Uterus (tissue), 3 donors: ENCODE measurements at regions not wholly inside any gene's neighbourhood (a gene's known extent, or its start where the extent isn't known, plus 50 kb on each side); places are given as distances from the start of the nearest gene placed in this dataset.
"Not testable (repeated sequence)": the region's sequence is repeated elsewhere in the genome, so short reads cannot be mapped to it uniquely, and the experiment has no call there.

Experiments used
- DNase-seq, 2 donors: peaks; one replicate each; pipeline ENCODE4 v3.0.0-alpha.2; 2019 to 2020
- H3K27ac ChIP-seq, 2 donors: fragments of 200-600 bp; sonication (generic); 1 replicate in 1 of 2; 2 replicates in 1 of 2; pipeline ENCODE4 v1.5.1; 2016 to 2018
- H3K27me3 ChIP-seq, 2 donors: fragments of 200-600 bp; sonication (generic); one replicate each; pipeline ENCODE4 v1.5.1; 2018 to 2019; ENCODE audit warnings: control low read depth in 1 of 2
- H3K36me3 ChIP-seq, 2 donors: fragments of 200-600 bp; sonication (generic); one replicate each; pipeline ENCODE4 v1.5.1; 2019; ENCODE audit warnings: control low read depth in 1 of 2
- H3K4me1 ChIP-seq, 2 donors: fragments of 200-600 bp; sonication (generic); one replicate each; pipeline ENCODE4 v1.5.1; 2018 to 2019; ENCODE audit warnings: control low read depth in 1 of 2
- H3K4me3 ChIP-seq, 2 donors: fragments of 200-600 bp; sonication (generic); 1 replicate in 1 of 2; 2 replicates in 1 of 2; pipeline ENCODE4 v1.5.1; 2018 to 2019; ENCODE audit warnings: mild to moderate bottlenecking in 1 of 2
- H3K9me3 ChIP-seq, 2 donors: fragments of 200-600 bp; sonication (generic); one replicate each; pipeline ENCODE4 v1.5.1; 2019; ENCODE audit warnings: control low read depth in 1 of 2
- POLR2A ChIP-seq, 2 donors: fragments of 450-650 bp; IDR thresholded peaks; one replicate each; pipeline ENCODE4 v1.6.1; 2016; ENCODE audit warnings: antibody characterized with exemption in 2 of 2, mild to moderate bottlenecking in 1 of 2, moderate library complexity in 1 of 2
- intact Hi-C: fragments of 100-400 bp; cut with DNase I; formaldehyde crosslinking; loops from one replicate; pipeline ENCODE4 v1.15.1; 2023; ENCODE audit warnings: low total_unique reads
- TF ChIP-seq, protein P1 (sequence below), 4 experiments: fragments of 200-600 bp in 2 of 4; fragments of 450-650 bp in 2 of 4; sonication (generic) in 2 of 4; IDR thresholded peaks; one replicate each; pipeline ENCODE4 v1.5.1; 2016 to 2019; ENCODE audit warnings: antibody characterized with exemption in 4 of 4, mild to moderate bottlenecking in 2 of 4, moderate library complexity in 1 of 4
- donor health status: DM: yes; HTN: yes; CAD: no.

DNA sequence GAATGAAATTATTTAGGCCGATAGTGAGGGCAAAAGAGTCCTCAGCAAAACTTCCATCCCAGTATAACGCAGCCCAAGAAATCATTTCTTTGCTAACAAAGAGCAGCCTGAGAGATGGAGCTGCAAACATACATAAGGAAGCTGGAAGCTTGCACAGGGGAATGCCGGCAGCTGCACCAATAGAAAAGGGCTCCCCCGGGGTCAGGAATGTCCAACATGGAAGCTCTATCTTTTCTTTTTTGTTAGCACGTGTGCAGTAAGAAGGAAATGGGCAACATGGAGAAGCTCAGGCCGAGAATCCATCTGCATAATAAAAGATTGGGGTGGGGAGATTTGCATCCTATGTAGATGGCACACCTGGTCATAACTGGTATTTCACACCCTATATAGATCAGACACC, 1363.5 kb upstream of the PCDH20 start:
- H3K9me3 ChIP-seq = no peaks in the 10 kb centered on the region
- H3K36me3 ChIP-seq = no peaks in the 10 kb centered on the region
- no peak for DNase-seq
- no peak overlapping the region for H3K4me3 ChIP-seq
- TF ChIP-seq, protein P1, sequence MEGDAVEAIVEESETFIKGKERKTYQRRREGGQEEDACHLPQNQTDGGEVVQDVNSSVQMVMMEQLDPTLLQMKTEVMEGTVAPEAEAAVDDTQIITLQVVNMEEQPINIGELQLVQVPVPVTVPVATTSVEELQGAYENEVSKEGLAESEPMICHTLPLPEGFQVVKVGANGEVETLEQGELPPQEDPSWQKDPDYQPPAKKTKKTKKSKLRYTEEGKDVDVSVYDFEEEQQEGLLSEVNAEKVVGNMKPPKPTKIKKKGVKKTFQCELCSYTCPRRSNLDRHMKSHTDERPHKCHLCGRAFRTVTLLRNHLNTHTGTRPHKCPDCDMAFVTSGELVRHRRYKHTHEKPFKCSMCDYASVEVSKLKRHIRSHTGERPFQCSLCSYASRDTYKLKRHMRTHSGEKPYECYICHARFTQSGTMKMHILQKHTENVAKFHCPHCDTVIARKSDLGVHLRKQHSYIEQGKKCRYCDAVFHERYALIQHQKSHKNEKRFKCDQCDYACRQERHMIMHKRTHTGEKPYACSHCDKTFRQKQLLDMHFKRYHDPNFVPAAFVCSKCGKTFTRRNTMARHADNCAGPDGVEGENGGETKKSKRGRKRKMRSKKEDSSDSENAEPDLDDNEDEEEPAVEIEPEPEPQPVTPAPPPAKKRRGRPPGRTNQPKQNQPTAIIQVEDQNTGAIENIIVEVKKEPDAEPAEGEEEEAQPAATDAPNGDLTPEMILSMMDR (IDR thresholded peaks at IDR 0.05) = no peak
- no peak for TF ChIP-seq POLR2A (IDR thresholded peaks at IDR 0.05)
- H3K27ac ChIP-seq = no peak overlapping the region
- H3K27me3 ChIP-seq = no peaks in the 10 kb centered on the region
- intact Hi-C loops = no loop called here
- no peaks in the 10 kb centered on the region for H3K4me1 ChIP-seq

DNA sequence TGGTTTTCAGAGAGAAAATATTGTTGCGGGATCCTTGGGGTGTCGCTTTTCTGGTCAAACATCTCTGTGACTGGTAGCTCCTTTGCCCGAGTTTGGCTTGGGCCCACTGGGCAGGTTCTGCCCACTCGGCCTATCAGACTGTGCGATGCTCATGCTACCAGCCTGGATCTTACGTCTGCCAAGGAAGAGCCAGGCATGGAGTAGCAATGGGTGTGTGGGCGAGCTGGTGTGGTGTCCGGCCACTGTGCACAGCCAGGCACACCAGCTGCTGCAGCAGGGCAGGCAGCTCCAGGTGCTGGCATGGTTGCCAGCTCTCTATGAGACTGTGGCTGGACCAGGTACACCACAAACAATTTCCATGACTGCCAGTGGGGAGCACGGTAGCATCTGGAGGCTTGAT, 1351.8 kb upstream of the PCDH20 start:
- H3K4me1 ChIP-seq = no peaks in the 10 kb centered on the region
- intact Hi-C loops = no loop called here

DNA sequence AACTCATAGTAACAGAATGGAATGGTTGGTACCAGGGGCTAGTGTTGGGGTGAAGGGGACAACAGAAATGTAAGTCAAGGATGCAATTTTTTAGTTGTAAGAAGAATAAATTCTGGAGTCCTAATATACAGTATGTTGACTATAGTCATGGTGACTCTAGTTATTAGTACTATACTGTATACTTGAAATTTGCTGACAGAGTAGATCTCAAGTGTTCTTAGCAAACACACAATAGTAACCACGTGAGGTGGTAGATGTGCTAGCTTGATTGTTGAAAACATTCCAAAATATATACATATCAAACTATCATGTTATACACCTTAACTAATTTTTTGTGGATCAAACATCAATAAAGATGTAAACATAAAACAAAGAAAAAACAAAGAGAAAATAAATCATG, 1345.1 kb upstream of the PCDH20 start:
- Histone ChIP-seq H3K9me3 (no peaks in the 10 kb centered on the region), H3K27ac (no peak overlapping the region), H3K27me3 (no peaks in the 10 kb centered on the region), H3K4me1 (no peaks in the 10 kb centered on the region), H3K36me3 (peaks cover 0 to 3% of the 10 kb centered on the region in 2 donors), H3K4me3 (no peak overlapping the region)
- intact Hi-C loops = no loop called here
- TF ChIP-seq POLR2A (IDR thresholded peaks at IDR 0.05) = no peak
- TF ChIP-seq, protein P1 (IDR thresholded peaks at IDR 0.05) = no peak
- no peak for DNase-seq

More for the DNA sequence above, 1351.8 kb upstream of the PCDH20 start:
- DNase-seq = no peak
- Histone ChIP-seq H3K36me3 (no peaks in the 10 kb centered on the region), H3K4me3 (no peak overlapping the region), H3K27ac (no peak overlapping the region), H3K27me3 (no peaks in the 10 kb centered on the region), H3K9me3 (no peaks in the 10 kb centered on the region)
- TF ChIP-seq, protein P1 (IDR thresholded peaks at IDR 0.05) = no peak
- TF ChIP-seq POLR2A (IDR thresholded peaks at IDR 0.05) = no peak

DNA sequence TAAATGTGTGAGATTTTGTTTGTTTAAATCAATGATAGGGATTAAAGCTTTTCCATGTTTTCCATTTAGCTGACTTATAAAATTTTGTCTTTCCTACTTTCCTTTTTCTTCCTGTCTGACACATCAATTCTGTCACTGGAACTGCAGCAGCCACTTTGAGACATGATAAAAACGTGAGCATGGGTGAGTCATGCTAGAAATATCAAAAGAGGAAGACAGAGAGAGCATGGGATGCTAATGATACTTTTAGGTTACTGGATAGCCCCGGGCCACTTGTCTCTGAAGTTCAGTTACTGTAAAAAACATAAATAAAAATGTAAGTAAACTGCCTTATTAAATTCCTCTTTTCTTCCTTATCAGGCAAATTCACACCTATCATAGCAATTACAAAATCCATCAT, 1332.0 kb upstream of the PCDH20 start:
- H3K36me3 ChIP-seq = no peaks in the 10 kb centered on the region
- no peak overlapping the region for H3K4me3 ChIP-seq
- no peak overlapping the region for H3K27ac ChIP-seq
- DNase-seq = no peak
- H3K4me1 ChIP-seq = no peaks in the 10 kb centered on the region
- intact Hi-C loops = no loop called here
- no peaks in the 10 kb centered on the region for H3K27me3 ChIP-seq
- TF ChIP-seq, protein P1 (IDR thresholded peaks at IDR 0.05) = no peak
- no peak for TF ChIP-seq POLR2A (IDR thresholded peaks at IDR 0.05)
- H3K9me3 ChIP-seq = no peaks in the 10 kb centered on the region

DNA sequence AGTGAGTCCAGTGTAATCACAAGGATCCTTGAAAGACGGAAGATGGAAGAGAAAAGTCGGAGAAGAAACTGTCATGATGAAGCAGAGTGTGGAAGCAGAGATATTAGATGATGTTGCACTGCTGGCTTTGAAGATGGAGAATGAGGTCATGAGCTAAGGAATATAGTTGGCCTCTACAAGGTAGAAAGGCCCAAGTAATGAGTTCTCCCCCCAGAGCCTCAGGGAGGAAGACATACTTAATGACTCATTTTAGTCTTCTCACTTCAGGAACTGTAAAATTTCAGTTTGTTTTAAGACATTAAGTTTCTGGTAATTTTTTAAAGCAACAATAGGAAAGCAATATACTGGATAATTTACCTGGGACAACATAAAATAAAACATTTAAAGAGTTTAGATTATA, 1331.5 kb upstream of the PCDH20 start:
- intact Hi-C loops = no loop called here
- Histone ChIP-seq H3K9me3 (no peaks in the 10 kb centered on the region), H3K27me3 (no peaks in the 10 kb centered on the region), H3K4me3 (no peak overlapping the region), H3K36me3 (no peaks in the 10 kb centered on the region), H3K4me1 (no peaks in the 10 kb centered on the region), H3K27ac (no peak overlapping the region)
- DNase-seq = no peak
- TF ChIP-seq POLR2A (IDR thresholded peaks at IDR 0.05) = no peak
- TF ChIP-seq, protein P1 (IDR thresholded peaks at IDR 0.05) = no peak

DNA sequence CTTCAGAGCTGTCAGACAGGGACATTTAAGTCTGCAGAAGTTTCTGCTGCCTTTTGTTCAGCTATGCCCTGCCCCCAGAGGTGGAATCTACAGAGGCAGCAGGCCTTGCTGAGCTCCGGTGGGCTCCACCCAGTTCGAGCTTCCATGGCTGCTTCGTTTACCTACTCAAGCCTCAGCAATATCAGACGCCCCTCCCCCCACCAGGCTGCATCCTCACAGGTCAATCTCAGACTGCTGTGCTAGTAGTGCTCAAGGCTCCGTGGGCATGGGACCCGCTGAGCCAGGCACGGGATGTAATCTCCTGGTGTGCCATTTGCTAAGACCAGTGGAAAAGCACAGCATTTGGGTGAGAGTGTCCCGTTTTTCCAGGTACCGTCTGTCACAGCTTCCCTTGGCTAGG, 1314.1 kb upstream of the PCDH20 start:
- H3K27me3 ChIP-seq, H3K36me3 ChIP-seq, intact Hi-C loops, DNase-seq, H3K9me3 ChIP-seq, H3K27ac ChIP-seq, H3K4me1 ChIP-seq, H3K4me3 ChIP-seq: not testable (repeated sequence)
